ENCODE measurements at regions not wholly inside any gene's neighbourhood (a gene's known extent, or its start where the extent isn't known, plus 50 kb on each side); places are given as distances from the start of the nearest gene placed in this dataset.

- no peak for TF ChIP-seq CTCF (IDR thresholded peaks at IDR 0.05)
- TF ChIP-seq EP300 (IDR thresholded peaks at IDR 0.05): no peak
- TF ChIP-seq POLR2AphosphoS5 (IDR thresholded peaks at IDR 0.05): peak in 1 of 2 donors; percentile 35
- no peak for TF ChIP-seq POLR2A (IDR thresholded peaks at IDR 0.05; ENCODE audit: low read depth)
Measured at GRCh38 chr5:124823380-124823779, 76.9 kb upstream of the ZNF608 start.

Measured in esophagus muscularis mucosa (tissue), 4 donors.